SU-DHL-6 (cell line): ENCODE measurements at regions not wholly inside any gene's neighbourhood (a gene's known extent, or its start where the extent isn't known, plus 50 kb on each side); places are given as distances from the start of the nearest gene placed in this dataset.
A peak's percentile ranks its signal among the peaks of the same experiment; 100 is the strongest.

ENCODE experiments used
- H2AFZ ChIP-seq: fragments of 200-600 bp; sonication (generic); 2 replicates; pipeline ENCODE4 v1.6.1; 2014; ENCODE audit warnings: low read depth, mild to moderate bottlenecking, moderate library complexity, mixed read lengths, antibody characterized with exemption, low read length; ENCODE audit not compliant: severe bottlenecking
- H3F3A ChIP-seq: fragments of 200-600 bp; shearing (Covaris generic); 2 replicates; pipeline ENCODE4 v1.6.0; 2016; ENCODE audit warnings: antibody characterized with exemption, mild to moderate bottlenecking; ENCODE audit not compliant: insufficient read depth
- H3K27ac ChIP-seq: fragments of 200-600 bp; sonication (generic); 2 replicates; pipeline ENCODE4 v1.5.1; 2016; ENCODE audit warnings: low read depth, mild to moderate bottlenecking, low read length, moderate library complexity, mixed read lengths
- H3K27me3 ChIP-seq: fragments of 200-600 bp; sonication (generic), shearing (Covaris generic); 2 replicates; pipeline ENCODE4 v1.6.0; 2014; ENCODE audit warnings: mild to moderate bottlenecking, low read length
- H3K36me3 ChIP-seq: fragments of 200-600 bp; sonication (generic); 2 replicates; pipeline ENCODE4 v1.6.1; 2014; ENCODE audit warnings: mild to moderate bottlenecking, low read length, mixed read lengths
- H3K4me2 ChIP-seq: fragments of 300-600, 200-600 bp; shearing (Covaris generic), sonication (generic); 2 replicates; pipeline ENCODE4 v1.6.0; 2014; ENCODE audit warnings: low read length, low read depth, mild to moderate bottlenecking; ENCODE audit not compliant: poor library complexity, severe bottlenecking
- H3K4me3 ChIP-seq: fragments of 200-600 bp; sonication (generic); 2 replicates; pipeline ENCODE4 v1.5.1; 2014; ENCODE audit warnings: antibody characterized with exemption, low read length, mild to moderate bottlenecking, mixed read lengths; ENCODE audit not compliant: insufficient read depth, poor library complexity, severe bottlenecking
- H3K79me2 ChIP-seq: fragments of 200-600 bp; sonication (generic); 2 replicates; pipeline ENCODE4 v1.6.1; 2014; ENCODE audit warnings: mild to moderate bottlenecking, low read length, moderate library complexity; ENCODE audit not compliant: insufficient read depth
- H3K9ac ChIP-seq: fragments of 200-600 bp; sonication (generic); 2 replicates; pipeline ENCODE4 v1.7.0; 2014; ENCODE audit warnings: mild to moderate bottlenecking, low read length
- H3K9me2 ChIP-seq: fragments of 200-600 bp; sonication (generic); replicated peaks from 2 replicates; pipeline ENCODE4 v1.6.1; 2014; ENCODE audit warnings: low read length; ENCODE audit not compliant: insufficient read depth
- H3K9me3 ChIP-seq: fragments of 200-600 bp; sonication (generic); 2 replicates; pipeline ENCODE4 v1.6.1; 2014; ENCODE audit warnings: low read length, mixed read lengths; ENCODE audit not compliant: insufficient read depth
- H4K20me1 ChIP-seq: fragments of 200-600 bp; sonication (generic); 2 replicates; pipeline ENCODE4 v1.6.1; 2014; ENCODE audit warnings: low read depth, mild to moderate bottlenecking, antibody characterized with exemption, low read length, moderate library complexity, mixed read lengths
- CTCF ChIP-seq: fragments of 200-600 bp; sonication (generic); IDR thresholded peaks from one replicate; pipeline ENCODE4 v1.5.1; 2017; ENCODE audit warnings: antibody characterized with exemption, mild to moderate bottlenecking, low read length, moderate library complexity; ENCODE audit not compliant: insufficient read depth, poor library complexity, severe bottlenecking
- EZH2phosphoT487 ChIP-seq: fragments of 200-600 bp; sonication (generic), shearing (Covaris generic); conservative IDR thresholded peaks from 2 replicates; pipeline ENCODE4 v1.6.1; 2018; ENCODE audit warnings: mild to moderate bottlenecking, antibody characterized with exemption, low read length, moderate library complexity, mixed read lengths

GRCh38 chr5:26601563-26601962 lies 436.8 kb downstream of the CDH9 start:
- no peak overlapping the region for H3K4me3 ChIP-seq
- no peak overlapping the region for H3K4me2 ChIP-seq
- no peaks in the 10 kb centered on the region for H3K9me3 ChIP-seq
- H2AFZ ChIP-seq = peak overlapping the region; percentile 51
- no peaks in the 10 kb centered on the region for H3F3A ChIP-seq
- no peaks in the 10 kb centered on the region for H4K20me1 ChIP-seq
- no peaks in the 10 kb centered on the region for H3K79me2 ChIP-seq
- H3K36me3 ChIP-seq = no peaks in the 10 kb centered on the region
- H3K27ac ChIP-seq = no peak overlapping the region
- H3K9ac ChIP-seq = no peak overlapping the region
- H3K9me2 ChIP-seq = no peaks in the 10 kb centered on the region
- TF ChIP-seq CTCF (no peak), EZH2phosphoT487 (no peak)
- no peaks in the 10 kb centered on the region for H3K27me3 ChIP-seq

GRCh38 chr5:26582350-26583045 lies 455.9 kb downstream of the CDH9 start:
- H3K27ac ChIP-seq = no peak overlapping the region
- H3K27me3 ChIP-seq = no peaks in the 10 kb centered on the region
- no peaks in the 10 kb centered on the region for H3K36me3 ChIP-seq
- H3K4me2 ChIP-seq = no peak overlapping the region
- no peak for TF ChIP-seq EZH2phosphoT487
- TF ChIP-seq CTCF = no peak
- no peaks in the 10 kb centered on the region for H3K9me2 ChIP-seq
- no peak overlapping the region for H3K9ac ChIP-seq
- H2AFZ ChIP-seq = no peak overlapping the region
- no peaks in the 10 kb centered on the region for H3F3A ChIP-seq
- no peak overlapping the region for H3K4me3 ChIP-seq
- H3K9me3 ChIP-seq = no peaks in the 10 kb centered on the region
- no peaks in the 10 kb centered on the region for H4K20me1 ChIP-seq
- no peaks in the 10 kb centered on the region for H3K79me2 ChIP-seq

- H3K27ac ChIP-seq = no peak overlapping the region
- H3K9ac ChIP-seq = no peak overlapping the region
- no peak overlapping the region for H3K4me3 ChIP-seq
- H3K4me2 ChIP-seq = no peak overlapping the region
- no peaks in the 10 kb centered on the region for H3K9me2 ChIP-seq
- H2AFZ ChIP-seq = no peak overlapping the region
- H3K79me2 ChIP-seq = no peaks in the 10 kb centered on the region
- no peaks in the 10 kb centered on the region for H3K9me3 ChIP-seq
- no peaks in the 10 kb centered on the region for H3K36me3 ChIP-seq
- H3K27me3 ChIP-seq = no peaks in the 10 kb centered on the region
- TF ChIP-seq EZH2phosphoT487 = no peak
- no peak for TF ChIP-seq CTCF
- H4K20me1 ChIP-seq = no peaks in the 10 kb centered on the region
- H3F3A ChIP-seq = no peaks in the 10 kb centered on the region
Observed at GRCh38 chr5:26579712-26580111, 458.7 kb downstream of the CDH9 start.
